ENCODE measurements at regions not wholly inside any gene's neighbourhood (a gene's known extent, or its start where the extent isn't known, plus 50 kb on each side); places are given as distances from the start of the nearest gene placed in this dataset.

- no peak for TF ChIP-seq CTCF (IDR thresholded peaks at IDR 0.05)
- no peak for TF ChIP-seq POLR2AphosphoS5 (IDR thresholded peaks at IDR 0.05)
- no peak for TF ChIP-seq EP300 (IDR thresholded peaks at IDR 0.05)
These were observed 63.0 kb upstream of the DRGX start for GRCh38 chr10:49458869-49459268.
